ENCODE measurements at regions not wholly inside any gene's neighbourhood (a gene's known extent, or its start where the extent isn't known, plus 50 kb on each side); places are given as distances from the start of the nearest gene placed in this dataset.

DNA sequence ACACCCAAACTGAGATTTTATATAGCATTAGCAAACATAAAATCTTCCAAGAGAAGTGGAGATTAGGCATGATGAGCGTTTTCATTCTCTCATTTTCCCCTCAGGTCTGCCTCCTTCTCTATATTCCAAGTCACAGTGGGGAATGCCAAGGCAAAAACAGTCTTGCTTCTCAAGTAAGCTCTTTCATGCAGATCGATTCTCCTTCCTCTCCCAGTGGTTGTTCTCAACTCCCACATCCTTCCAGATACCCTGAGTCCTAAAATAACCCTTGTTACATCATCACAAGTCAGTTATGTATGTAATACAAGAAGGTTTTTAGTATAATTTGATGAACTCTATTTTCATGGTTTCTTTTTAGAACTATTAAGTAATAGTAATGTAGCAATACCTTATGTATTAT, 150.6 kb downstream of the TXNL1 start:
- no peak for TF ChIP-seq POLR2A (IDR thresholded peaks at IDR 0.05; ENCODE audit: low read depth, low read length)
- no peak for TF ChIP-seq POLR2AphosphoS5 (IDR thresholded peaks at IDR 0.05; ENCODE audit: low read depth, low read length)
- TF ChIP-seq SPI1 (IDR thresholded peaks at IDR 0.05; ENCODE audit: low read depth, low read length) = no peak
- TF ChIP-seq TAF1 (IDR thresholded peaks at IDR 0.05; ENCODE audit: low read depth, low read length) = no peak
- TF ChIP-seq POU2F2 (IDR thresholded peaks at IDR 0.05; ENCODE audit: low read depth, low read length) = no peak

All from GM12891 (cell line).